Fibroblast of villous mesenchyme (primary cell): ENCODE measurements at regions not wholly inside any gene's neighbourhood (a gene's known extent, or its start where the extent isn't known, plus 50 kb on each side); places are given as distances from the start of the nearest gene placed in this dataset. TPM values are rescaled to one million over a fixed set of nuclear protein-coding genes. Genes with fewer than 3 reads are reported as not detected.

Experiments
- small RNA-seq: library from RNA; depleted of rRNA; stranded (forward); fragments of <200 nt; gene quantifications from one replicate; pipeline ENCODE3, GENCODE V24; 2012

Small RNAs in the stretch of these regions (small RNA-seq; reads per million reads assigned to genes)
- not detected for gene MIR3680-2
